ENCODE measurements at regions not wholly inside any gene's neighbourhood (a gene's known extent, or its start where the extent isn't known, plus 50 kb on each side); places are given as distances from the start of the nearest gene placed in this dataset.

- Mint-ChIP-seq H3K36me3 (ENCODE audit: unreplicated experiment) (no peaks in the 10 kb centered on the region), H3K27ac (ENCODE audit: unreplicated experiment) (no peak overlapping the region), H3K4me3 (ENCODE audit: unreplicated experiment) (no peak overlapping the region), H3K4me1 (ENCODE audit: low read depth, unreplicated experiment) (no peaks in the 10 kb centered on the region), H3K9me3 (ENCODE audit: unreplicated experiment) (peaks cover 3% of the 10 kb centered on the region), H3K27me3 (ENCODE audit: unreplicated experiment) (no peaks in the 10 kb centered on the region)
- no peak for TF ChIP-seq CTCF (IDR thresholded peaks at IDR 0.05; ENCODE audit: partially characterized antibody, unreplicated experiment)
- DNase-seq, result no peak
These were observed 1258.7 kb upstream of the GJE1 start for GRCh38 chr6:140874066-140874465.

GRCh38 chr6:140872885-140873284 is 1259.8 kb upstream of the GJE1 start:
- TF ChIP-seq CTCF (IDR thresholded peaks at IDR 0.05; ENCODE audit: partially characterized antibody, unreplicated experiment), result no peak
- H3K36me3 Mint-ChIP-seq (ENCODE audit: unreplicated experiment), result no peaks in the 10 kb centered on the region
- no peak overlapping the region for H3K4me3 Mint-ChIP-seq (ENCODE audit: unreplicated experiment)
- no peak overlapping the region for H3K27ac Mint-ChIP-seq (ENCODE audit: unreplicated experiment)
- no peaks in the 10 kb centered on the region for H3K27me3 Mint-ChIP-seq (ENCODE audit: unreplicated experiment)
- H3K9me3 Mint-ChIP-seq (ENCODE audit: unreplicated experiment), result peaks cover 3% of the 10 kb centered on the region
- no peak for DNase-seq
- H3K4me1 Mint-ChIP-seq (ENCODE audit: low read depth, unreplicated experiment), result no peaks in the 10 kb centered on the region

GRCh38 chr6:140871911-140872310 is 1260.8 kb upstream of the GJE1 start:
- TF ChIP-seq CTCF (IDR thresholded peaks at IDR 0.05; ENCODE audit: partially characterized antibody, unreplicated experiment), result no peak
- Mint-ChIP-seq H3K4me3 (ENCODE audit: unreplicated experiment) (no peak overlapping the region), H3K4me1 (ENCODE audit: low read depth, unreplicated experiment) (no peaks in the 10 kb centered on the region), H3K27ac (ENCODE audit: unreplicated experiment) (no peak overlapping the region), H3K27me3 (ENCODE audit: unreplicated experiment) (no peaks in the 10 kb centered on the region), H3K36me3 (ENCODE audit: unreplicated experiment) (no peaks in the 10 kb centered on the region), H3K9me3 (ENCODE audit: unreplicated experiment) (peaks cover 3% of the 10 kb centered on the region)
- DNase-seq, result no peak

- Mint-ChIP-seq H3K4me3 (ENCODE audit: unreplicated experiment) (no peak overlapping the region), H3K36me3 (ENCODE audit: unreplicated experiment) (no peaks in the 10 kb centered on the region), H3K27ac (ENCODE audit: unreplicated experiment) (no peak overlapping the region), H3K4me1 (ENCODE audit: low read depth, unreplicated experiment) (no peaks in the 10 kb centered on the region), H3K27me3 (ENCODE audit: unreplicated experiment) (no peaks in the 10 kb centered on the region), H3K9me3 (ENCODE audit: unreplicated experiment) (peaks cover 4% of the 10 kb centered on the region)
- no peak for TF ChIP-seq CTCF (IDR thresholded peaks at IDR 0.05; ENCODE audit: partially characterized antibody, unreplicated experiment)
- no peak for DNase-seq
These were observed 1265.4 kb upstream of the GJE1 start for GRCh38 chr6:140867336-140867735.

- Mint-ChIP-seq H3K27ac (ENCODE audit: unreplicated experiment) (no peak overlapping the region), H3K27me3 (ENCODE audit: unreplicated experiment) (no peaks in the 10 kb centered on the region), H3K36me3 (ENCODE audit: unreplicated experiment) (no peaks in the 10 kb centered on the region), H3K4me1 (ENCODE audit: low read depth, unreplicated experiment) (no peaks in the 10 kb centered on the region), H3K9me3 (ENCODE audit: unreplicated experiment) (no peaks in the 10 kb centered on the region), H3K4me3 (ENCODE audit: unreplicated experiment) (no peak overlapping the region)
- no peak for DNase-seq
- TF ChIP-seq CTCF (IDR thresholded peaks at IDR 0.05; ENCODE audit: partially characterized antibody, unreplicated experiment), result no peak
These were observed 1274.2 kb upstream of the GJE1 start for GRCh38 chr6:140858381-140858971.

Data from glutamatergic neuron (in vitro differentiated cells).